Keratinocyte (primary cell): ENCODE measurements at regions not wholly inside any gene's neighbourhood (a gene's known extent, or its start where the extent isn't known, plus 50 kb on each side); places are given as distances from the start of the nearest gene placed in this dataset.

ENCODE experiments used
- DNase-seq: peaks from one replicate; pipeline ENCODE4 v3.0.0-alpha.2; 2011; ENCODE audit warnings: low read depth, missing footprints, low spot score
- FAIRE-seq: peaks from 2 replicates; lab custom pipeline; 2011; peaks lifted over from hg19 to GRCh38; lab: Jason Lieb, UNC
- H2AFZ ChIP-seq: 2 replicates; pipeline ENCODE4 v1.6.0; 2012; ENCODE audit warnings: low read length, control low read depth, inconsistent platforms; ENCODE audit not compliant: control insufficient read depth
- H3K27ac ChIP-seq: 2 replicates; pipeline ENCODE4 v1.5.1; 2011; ENCODE audit warnings: low read length; ENCODE audit not compliant: control insufficient read depth, insufficient read depth
- H3K27me3 ChIP-seq: 3 replicates; pipeline ENCODE4 v1.6.0; 2011; ENCODE audit warnings: low read length; ENCODE audit not compliant: control insufficient read depth, insufficient read depth; ENCODE audit errors: extremely low read depth
- H3K36me3 ChIP-seq, 2 experiments: 2 replicates in 1 of 2; 3 replicates in 1 of 2; pipeline ENCODE4 v1.5.1; 2011; ENCODE audit warnings: low read length in 2 of 2, mild to moderate bottlenecking in 1 of 2; ENCODE audit not compliant: control insufficient read depth in 2 of 2, insufficient read depth in 2 of 2; ENCODE audit errors: extremely low read depth in 1 of 2
- H3K4me1 ChIP-seq: 3 replicates; pipeline ENCODE4 v1.5.1; 2011; ENCODE audit warnings: low read length; ENCODE audit not compliant: control insufficient read depth, insufficient read depth; ENCODE audit errors: extremely low read depth
- H3K4me2 ChIP-seq: 3 replicates; pipeline ENCODE4 v1.6.0; 2011; ENCODE audit warnings: low read depth, low read length; ENCODE audit not compliant: control insufficient read depth, insufficient read depth; ENCODE audit errors: extremely low read depth
- H3K4me3 ChIP-seq, 3 experiments: fragments of 200-600 bp in 1 of 3; sonication (generic) in 1 of 3; 2 replicates in 2 of 3; 3 replicates in 1 of 3; pipeline ENCODE4 v1.5.1; 2011 to 2016; ENCODE audit warnings: low read length in 3 of 3, mild to moderate bottlenecking in 3 of 3, control low read depth in 2 of 3, inconsistent platforms in 1 of 3, low read depth in 1 of 3, mixed read lengths in 1 of 3, mixed run types in 1 of 3, moderate library complexity in 1 of 3; ENCODE audit not compliant: control insufficient read depth in 2 of 3, insufficient read depth in 2 of 3; ENCODE audit errors: extremely low read depth in 1 of 3
- H3K79me2 ChIP-seq: 2 replicates; pipeline ENCODE4 v1.6.0; 2012; ENCODE audit warnings: low read length; ENCODE audit not compliant: control insufficient read depth, insufficient read depth
- H3K9ac ChIP-seq: 3 replicates; pipeline ENCODE4 v1.6.0; 2011; ENCODE audit warnings: low read length; ENCODE audit not compliant: control insufficient read depth, insufficient read depth; ENCODE audit errors: extremely low read depth
- H3K9me1 ChIP-seq: 3 replicates; pipeline ENCODE4 v1.6.0; 2011; ENCODE audit warnings: low read length; ENCODE audit not compliant: control insufficient read depth, insufficient read depth; ENCODE audit errors: extremely low read depth
- H3K9me3 ChIP-seq: 2 replicates; pipeline ENCODE4 v1.5.1; 2012; ENCODE audit warnings: low read depth, low read length; ENCODE audit not compliant: control insufficient read depth
- H4K20me1 ChIP-seq: 3 replicates; pipeline ENCODE4 v1.6.0; 2011; ENCODE audit warnings: low read length; ENCODE audit not compliant: control insufficient read depth, insufficient read depth; ENCODE audit errors: extremely low read depth
- EZH2 ChIP-seq: IDR thresholded peaks from one replicate; pipeline ENCODE4 v1.6.1; 2012; ENCODE audit warnings: inconsistent platforms, mild to moderate bottlenecking, low read length, moderate library complexity
- dilution Hi-C: fragments of 300-500 bp; cut with MboI; formaldehyde crosslinking; loops from one replicate; pipeline ENCODE4 v1.7.0; 2020; ENCODE audit warnings: low sequenced_read_pairs; ENCODE audit not compliant: extremely low pct_ligation_motif_present
- TF ChIP-seq, protein P1 (sequence below), 3 experiments: IDR thresholded peaks in 1 of 3; conservative IDR thresholded peaks in 1 of 3; optimal IDR thresholded peaks in 1 of 3; 2 replicates in 2 of 3; 3 replicates in 1 of 3; pipeline versions ENCODE3 to v1.5.1; 2011; ENCODE audit warnings: low read length in 3 of 3, mild to moderate bottlenecking in 3 of 3, moderate library complexity in 2 of 3, control low read depth in 1 of 3, inconsistent platforms in 1 of 3; ENCODE audit not compliant: insufficient read depth in 2 of 3; ENCODE audit errors: extremely low read depth in 1 of 3

DNA sequence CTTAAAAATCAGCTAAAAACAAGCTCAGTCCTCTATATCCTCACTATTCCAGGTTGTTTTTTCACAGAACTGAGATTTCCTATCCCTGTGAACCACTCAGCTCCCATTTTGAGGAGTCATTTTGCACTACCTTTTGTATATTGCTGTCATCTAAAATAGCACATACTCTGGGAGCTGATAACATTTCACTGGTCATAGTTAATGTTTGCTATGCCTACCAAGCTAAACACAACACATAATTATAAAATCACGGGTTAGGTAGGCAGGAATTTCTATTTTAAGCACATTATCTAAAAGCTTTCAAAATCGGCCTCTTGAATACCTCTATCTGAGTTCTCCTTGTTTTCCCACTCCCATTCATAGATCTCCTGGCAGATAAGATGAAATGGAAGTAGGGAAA lies 882.0 kb upstream of the INTU start:
- dilution Hi-C loops = no loop called here
- H3K4me3 ChIP-seq = no peak overlapping the region

DNA sequence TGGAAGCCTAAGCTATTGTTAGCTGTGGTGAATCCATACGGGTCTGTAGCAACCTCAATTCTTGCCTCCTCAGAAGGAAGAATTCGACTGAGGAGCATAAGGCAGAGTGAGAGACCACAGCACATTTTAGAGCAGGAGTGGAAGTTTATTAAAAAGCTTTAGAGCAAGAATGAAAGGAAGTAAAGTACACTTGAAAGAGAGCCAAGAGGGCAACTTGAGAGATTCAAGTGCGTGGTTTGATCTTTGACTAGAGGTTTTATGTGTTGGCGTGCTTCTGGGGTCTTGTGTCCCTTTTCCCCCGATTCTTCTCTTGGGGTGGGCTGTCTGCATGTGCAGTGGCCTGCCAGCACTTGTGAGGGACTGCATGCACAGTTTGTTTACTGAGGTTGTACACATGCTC lies 880.6 kb upstream of the INTU start:
- TF ChIP-seq, protein P1, sequence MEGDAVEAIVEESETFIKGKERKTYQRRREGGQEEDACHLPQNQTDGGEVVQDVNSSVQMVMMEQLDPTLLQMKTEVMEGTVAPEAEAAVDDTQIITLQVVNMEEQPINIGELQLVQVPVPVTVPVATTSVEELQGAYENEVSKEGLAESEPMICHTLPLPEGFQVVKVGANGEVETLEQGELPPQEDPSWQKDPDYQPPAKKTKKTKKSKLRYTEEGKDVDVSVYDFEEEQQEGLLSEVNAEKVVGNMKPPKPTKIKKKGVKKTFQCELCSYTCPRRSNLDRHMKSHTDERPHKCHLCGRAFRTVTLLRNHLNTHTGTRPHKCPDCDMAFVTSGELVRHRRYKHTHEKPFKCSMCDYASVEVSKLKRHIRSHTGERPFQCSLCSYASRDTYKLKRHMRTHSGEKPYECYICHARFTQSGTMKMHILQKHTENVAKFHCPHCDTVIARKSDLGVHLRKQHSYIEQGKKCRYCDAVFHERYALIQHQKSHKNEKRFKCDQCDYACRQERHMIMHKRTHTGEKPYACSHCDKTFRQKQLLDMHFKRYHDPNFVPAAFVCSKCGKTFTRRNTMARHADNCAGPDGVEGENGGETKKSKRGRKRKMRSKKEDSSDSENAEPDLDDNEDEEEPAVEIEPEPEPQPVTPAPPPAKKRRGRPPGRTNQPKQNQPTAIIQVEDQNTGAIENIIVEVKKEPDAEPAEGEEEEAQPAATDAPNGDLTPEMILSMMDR (optimal IDR thresholded peaks at IDR 0.05 in 1 of 3, IDR thresholded peaks at IDR 0.05 in 1 of 3, conservative IDR thresholded peaks at IDR 0.05 in 1 of 3; ENCODE audit: extremely low read depth in 1 of 3, insufficient read depth in 2 of 3, low read length in 3 of 3) = no peak
- TF ChIP-seq EZH2 = no peak
- H3K4me2 ChIP-seq = no peak overlapping the region
- H3K9me3 ChIP-seq = no peaks in the 10 kb centered on the region
- no peak overlapping the region for H2AFZ ChIP-seq
- no peak overlapping the region for H3K4me3 ChIP-seq
- dilution Hi-C loops = no loop called here
- no peaks in the 10 kb centered on the region for H3K36me3 ChIP-seq
- H3K4me1 ChIP-seq = no peaks in the 10 kb centered on the region
- no peak overlapping the region for H3K27ac ChIP-seq
- DNase-seq = no peak
- no peaks in the 10 kb centered on the region for H4K20me1 ChIP-seq
- H3K79me2 ChIP-seq = no peaks in the 10 kb centered on the region
- no peaks in the 10 kb centered on the region for H3K9me1 ChIP-seq
- H3K9ac ChIP-seq = no peak overlapping the region
- H3K27me3 ChIP-seq = no peaks in the 10 kb centered on the region
- FAIRE-seq = no peak

More for the DNA sequence above, 882.0 kb upstream of the INTU start:
- DNase-seq = no peak
- no peaks in the 10 kb centered on the region for H4K20me1 ChIP-seq
- no peak for FAIRE-seq
- H3K9ac ChIP-seq = no peak overlapping the region
- no peaks in the 10 kb centered on the region for H3K9me1 ChIP-seq
- H3K27me3 ChIP-seq = no peaks in the 10 kb centered on the region
- H3K4me1 ChIP-seq = no peaks in the 10 kb centered on the region
- TF ChIP-seq, protein P1 (optimal IDR thresholded peaks at IDR 0.05 in 1 of 3, IDR thresholded peaks at IDR 0.05 in 1 of 3, conservative IDR thresholded peaks at IDR 0.05 in 1 of 3; ENCODE audit: extremely low read depth in 1 of 3, insufficient read depth in 2 of 3, low read length in 3 of 3) = no peak
- no peak for TF ChIP-seq EZH2
- H3K36me3 ChIP-seq = no peaks in the 10 kb centered on the region
- H3K4me2 ChIP-seq = no peak overlapping the region
- no peaks in the 10 kb centered on the region for H3K79me2 ChIP-seq
- H2AFZ ChIP-seq = no peak overlapping the region
- H3K27ac ChIP-seq = no peak overlapping the region
- H3K9me3 ChIP-seq = no peaks in the 10 kb centered on the region
